ENCODE measurements at regions not wholly inside any gene's neighbourhood (a gene's known extent, or its start where the extent isn't known, plus 50 kb on each side); places are given as distances from the start of the nearest gene placed in this dataset.
"Not testable (repeated sequence)": the region's sequence is repeated elsewhere in the genome, so short reads cannot be mapped to it uniquely, and the experiment has no call there.

- TF ChIP-seq ZNF114 (CRISPR knock-in tag; IDR thresholded peaks at IDR 0.05) (no peak), POLR2AphosphoS5 (IDR thresholded peaks at IDR 0.05; ENCODE audit: low read depth) (no peak), CTCF (conservative IDR thresholded peaks at IDR 0.05; ENCODE audit: low read depth in 2 of 2) (no peak)
Measured at GRCh38 chr12:9328065-9328464, 119.9 kb upstream of the PZP start (continued).

- DNase-seq (ENCODE audit: low spot score) = no peak
- no peaks in the 10 kb centered on the region for H3K9me3 Mint-ChIP-seq
- H3K9me2 ChIP-seq (ENCODE audit: insufficient read depth) = no peaks in the 10 kb centered on the region
- H3K79me2 ChIP-seq (replicated peaks; ENCODE audit: insufficient read depth) = no peaks in the 10 kb centered on the region
- H3K27me3 Mint-ChIP-seq (ENCODE audit: insufficient read depth, low read depth, poor library complexity) = peaks cover 5% of the 10 kb centered on the region
- no peaks in the 10 kb centered on the region for H3K36me3 ChIP-seq (ENCODE audit: insufficient read depth)
- no peak overlapping the region for H3K27ac ChIP-seq (ENCODE audit: low read depth)
- H2AFZ ChIP-seq = no peak overlapping the region
- H3F3A ChIP-seq (replicated peaks; ENCODE audit: low read depth) = no peaks in the 10 kb centered on the region
- H3K4me2 ChIP-seq = no peak overlapping the region
- H4K20me1 ChIP-seq (replicated peaks; ENCODE audit: insufficient read depth) = no peaks in the 10 kb centered on the region
- peaks cover 2% of the 10 kb centered on the region; the same call in 2 of the 3 replicates for H3K4me1 Mint-ChIP-seq
- H3K27me3 ChIP-seq (ENCODE audit: insufficient read depth) = no peaks in the 10 kb centered on the region
- TF ChIP-seq NANOG (IDR thresholded peaks at IDR 0.05; ENCODE audit: borderline replicate concordance) (no peak), STAT1 (IDR thresholded peaks at IDR 0.05; ENCODE audit: unreplicated experiment) (no peak), ZNF462 (CRISPR knock-in tag; IDR thresholded peaks at IDR 0.05) (no peak), EZH2 (IDR thresholded peaks at IDR 0.05; ENCODE audit: low read depth, unreplicated experiment) (no peak), POLR2AphosphoS5 (IDR thresholded peaks at IDR 0.05; ENCODE audit: low read depth) (no peak), ZNF114 (CRISPR knock-in tag; IDR thresholded peaks at IDR 0.05) (no peak), CREB1 (CRISPR knock-in tag; IDR thresholded peaks at IDR 0.05; ENCODE audit: low read depth) (no peak), ETS1 (IDR thresholded peaks at IDR 0.05) (no peak)
- H3K36me3 Mint-ChIP-seq (ENCODE audit: low read depth) = no peaks in the 10 kb centered on the region
- no peaks in the 10 kb centered on the region for H3K4me1 ChIP-seq (ENCODE audit: insufficient read depth)
- no peak overlapping the region for H3K4me3 ChIP-seq
- no peak overlapping the region for H3K4me3 Mint-ChIP-seq
- H3K27ac Mint-ChIP-seq = no peak overlapping the region
- no peak for ATAC-seq
Measured at GRCh38 chr12:9327320-9327719, 119.1 kb upstream of the PZP start.

- not testable (repeated sequence) for DNase-seq (ENCODE audit: low spot score); H3K4me2 ChIP-seq; H3K27me3 ChIP-seq (ENCODE audit: insufficient read depth); H3K27ac ChIP-seq (ENCODE audit: low read depth); H3K9me3 Mint-ChIP-seq; H3K4me3 Mint-ChIP-seq; H3K36me3 Mint-ChIP-seq (ENCODE audit: low read depth); H4K20me1 ChIP-seq (replicated peaks; ENCODE audit: insufficient read depth); H3K36me3 ChIP-seq (ENCODE audit: insufficient read depth); H3K9me2 ChIP-seq (ENCODE audit: insufficient read depth); H3K27ac Mint-ChIP-seq; H3K4me1 Mint-ChIP-seq; H3F3A ChIP-seq (replicated peaks; ENCODE audit: low read depth); H3K4me3 ChIP-seq; H2AFZ ChIP-seq; H3K79me2 ChIP-seq (replicated peaks; ENCODE audit: insufficient read depth); H3K4me1 ChIP-seq (ENCODE audit: insufficient read depth); ATAC-seq; H3K27me3 Mint-ChIP-seq (ENCODE audit: insufficient read depth, low read depth, poor library complexity)
Measured at GRCh38 chr12:9326849-9327248, 118.7 kb upstream of the PZP start.

Data from GM23338 (cell line).